Mesothelial cell of epicardium (in vitro differentiated cells): ENCODE measurements at regions not wholly inside any gene's neighbourhood (a gene's known extent, or its start where the extent isn't known, plus 50 kb on each side); places are given as distances from the start of the nearest gene placed in this dataset.

Experiments
- DNase-seq, 2 experiments: peaks; one replicate each; pipeline ENCODE4 v3.0.0; 2021; ENCODE audit warnings: low spot score in 2 of 2; ENCODE audit not compliant: unreplicated experiment in 2 of 2
- H3K27ac Mint-ChIP-seq: 2 replicates; pipeline ENCODE4 v1.8.0; 2021; ENCODE audit warnings: mixed read lengths
- H3K27me3 Mint-ChIP-seq: 2 replicates; pipeline ENCODE4 v1.8.0; 2021; ENCODE audit warnings: low read depth, mixed read lengths
- H3K36me3 Mint-ChIP-seq: 2 replicates; pipeline ENCODE4 v1.8.0; 2021; ENCODE audit warnings: mixed read lengths
- H3K4me1 Mint-ChIP-seq: 2 replicates; pipeline ENCODE4 v1.8.0; 2021; ENCODE audit warnings: mixed read lengths
- H3K4me3 Mint-ChIP-seq: 2 replicates; pipeline ENCODE4 v1.8.0; 2021; ENCODE audit warnings: mild to moderate bottlenecking, moderate library complexity, mixed read lengths
- H3K9me3 Mint-ChIP-seq: 2 replicates; pipeline ENCODE4 v1.8.0; 2021; ENCODE audit warnings: mixed read lengths
- TF ChIP-seq, protein P1 (sequence below): fragments of 200-600 bp; sonication (generic); IDR thresholded peaks from one replicate; pipeline ENCODE4 v1.5.0; 2021; ENCODE audit warnings: antibody characterized with exemption; ENCODE audit not compliant: unreplicated experiment

DNA sequence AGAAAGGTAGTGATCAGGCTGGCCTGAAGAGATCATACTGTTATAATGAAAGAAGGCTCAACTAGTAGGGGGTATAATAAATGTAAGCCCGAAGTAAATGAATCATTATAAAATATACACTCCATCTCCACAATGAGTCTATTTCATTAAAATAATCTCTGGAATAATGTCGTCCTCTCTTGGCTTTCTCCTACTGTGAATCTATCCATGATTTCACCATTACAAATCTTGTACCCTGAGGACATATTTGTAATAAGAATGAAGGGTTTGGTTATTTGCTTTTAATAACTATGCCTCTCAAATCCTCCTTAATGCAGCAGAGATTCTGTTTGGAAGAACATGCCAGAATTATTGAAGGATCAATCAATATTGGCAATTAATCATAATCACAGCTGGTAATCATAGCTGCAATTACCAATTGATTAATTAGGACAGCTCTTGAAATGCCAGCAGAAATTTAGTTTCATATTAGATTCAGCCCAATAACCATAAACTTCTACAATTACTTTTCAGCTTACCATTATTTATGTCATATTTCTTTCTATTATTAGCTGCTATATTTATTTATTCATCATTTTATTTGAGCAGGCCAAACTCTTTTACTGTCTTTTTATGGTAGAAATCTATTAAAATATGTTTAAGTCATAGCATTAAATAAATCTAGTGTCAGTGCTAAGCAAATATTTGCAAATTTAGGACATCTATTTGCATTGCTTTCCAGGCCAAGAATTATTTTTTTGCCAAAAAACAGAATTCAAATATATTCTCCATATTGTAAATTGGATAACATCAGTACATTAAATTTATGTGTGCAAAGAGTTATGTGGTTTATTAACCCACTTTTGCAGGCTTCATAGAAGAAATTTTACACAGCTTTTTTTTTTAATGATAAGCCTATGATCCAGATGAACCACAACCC lies 588.4 kb upstream of the LRRC4C start:
- Mint-ChIP-seq H3K27me3 (no peaks in the 10 kb centered on the region), H3K4me1 (peaks cover 6% of the 10 kb centered on the region), H3K9me3 (peaks cover 7% of the 10 kb centered on the region), H3K4me3 (no peak overlapping the region), H3K27ac (no peak overlapping the region), H3K36me3 (no peaks in the 10 kb centered on the region)
- DNase-seq: no peak
- TF ChIP-seq, protein P1, sequence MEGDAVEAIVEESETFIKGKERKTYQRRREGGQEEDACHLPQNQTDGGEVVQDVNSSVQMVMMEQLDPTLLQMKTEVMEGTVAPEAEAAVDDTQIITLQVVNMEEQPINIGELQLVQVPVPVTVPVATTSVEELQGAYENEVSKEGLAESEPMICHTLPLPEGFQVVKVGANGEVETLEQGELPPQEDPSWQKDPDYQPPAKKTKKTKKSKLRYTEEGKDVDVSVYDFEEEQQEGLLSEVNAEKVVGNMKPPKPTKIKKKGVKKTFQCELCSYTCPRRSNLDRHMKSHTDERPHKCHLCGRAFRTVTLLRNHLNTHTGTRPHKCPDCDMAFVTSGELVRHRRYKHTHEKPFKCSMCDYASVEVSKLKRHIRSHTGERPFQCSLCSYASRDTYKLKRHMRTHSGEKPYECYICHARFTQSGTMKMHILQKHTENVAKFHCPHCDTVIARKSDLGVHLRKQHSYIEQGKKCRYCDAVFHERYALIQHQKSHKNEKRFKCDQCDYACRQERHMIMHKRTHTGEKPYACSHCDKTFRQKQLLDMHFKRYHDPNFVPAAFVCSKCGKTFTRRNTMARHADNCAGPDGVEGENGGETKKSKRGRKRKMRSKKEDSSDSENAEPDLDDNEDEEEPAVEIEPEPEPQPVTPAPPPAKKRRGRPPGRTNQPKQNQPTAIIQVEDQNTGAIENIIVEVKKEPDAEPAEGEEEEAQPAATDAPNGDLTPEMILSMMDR: no peak

DNA sequence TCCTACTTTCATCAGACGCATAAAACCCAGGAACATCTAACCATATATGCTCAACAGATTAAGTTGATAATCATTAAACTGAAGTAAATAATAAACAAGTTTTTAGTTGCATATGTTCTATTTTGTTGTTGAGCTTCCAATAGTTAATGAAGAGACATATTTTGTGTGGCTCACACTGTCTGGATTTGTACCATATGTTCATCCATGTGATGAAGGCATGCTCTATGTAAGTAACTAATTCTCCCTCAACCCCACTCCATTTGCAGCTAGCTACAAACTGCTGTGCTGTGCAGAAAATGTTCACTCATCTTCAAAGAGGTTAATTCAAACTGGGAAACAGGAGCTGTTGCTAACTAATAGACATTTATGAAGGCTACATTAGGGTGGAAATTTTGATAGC lies 589.7 kb upstream of the LRRC4C start:
- Mint-ChIP-seq H3K4me1 (peaks cover 6% of the 10 kb centered on the region), H3K4me3 (no peak overlapping the region)
- no peak for DNase-seq

DNA sequence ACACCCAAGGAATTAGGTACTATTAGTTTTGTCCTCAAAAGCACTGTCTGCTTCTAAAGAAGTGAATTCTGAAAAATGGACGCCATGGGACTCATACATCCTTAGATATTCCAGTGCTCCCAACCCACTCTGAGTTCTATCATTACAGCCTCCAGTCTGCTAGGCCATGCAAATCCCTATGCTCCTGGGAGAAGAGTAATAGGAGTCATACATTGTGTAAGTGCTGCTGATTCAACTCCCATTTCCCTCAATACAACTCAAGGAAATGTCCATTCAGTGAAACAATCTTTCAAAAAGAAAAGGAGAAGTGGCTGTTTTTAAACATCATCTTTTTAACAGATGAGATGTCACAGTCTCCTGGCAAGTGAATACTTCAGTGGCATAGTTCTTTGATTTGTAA lies 590.2 kb upstream of the LRRC4C start:
- DNase-seq: no peak
- Mint-ChIP-seq H3K36me3 (no peaks in the 10 kb centered on the region), H3K4me3 (no peak overlapping the region), H3K9me3 (peaks cover under 1% of the 10 kb centered on the region), H3K27ac (no peak overlapping the region), H3K27me3 (no peaks in the 10 kb centered on the region), H3K4me1 (peaks cover 6% of the 10 kb centered on the region)
- TF ChIP-seq, protein P1: no peak

More for the DNA sequence above, 589.7 kb upstream of the LRRC4C start:
- Mint-ChIP-seq H3K27me3 (no peaks in the 10 kb centered on the region), H3K36me3 (no peaks in the 10 kb centered on the region), H3K9me3 (peaks cover 5% of the 10 kb centered on the region), H3K27ac (no peak overlapping the region)
- TF ChIP-seq, protein P1: no peak

DNA sequence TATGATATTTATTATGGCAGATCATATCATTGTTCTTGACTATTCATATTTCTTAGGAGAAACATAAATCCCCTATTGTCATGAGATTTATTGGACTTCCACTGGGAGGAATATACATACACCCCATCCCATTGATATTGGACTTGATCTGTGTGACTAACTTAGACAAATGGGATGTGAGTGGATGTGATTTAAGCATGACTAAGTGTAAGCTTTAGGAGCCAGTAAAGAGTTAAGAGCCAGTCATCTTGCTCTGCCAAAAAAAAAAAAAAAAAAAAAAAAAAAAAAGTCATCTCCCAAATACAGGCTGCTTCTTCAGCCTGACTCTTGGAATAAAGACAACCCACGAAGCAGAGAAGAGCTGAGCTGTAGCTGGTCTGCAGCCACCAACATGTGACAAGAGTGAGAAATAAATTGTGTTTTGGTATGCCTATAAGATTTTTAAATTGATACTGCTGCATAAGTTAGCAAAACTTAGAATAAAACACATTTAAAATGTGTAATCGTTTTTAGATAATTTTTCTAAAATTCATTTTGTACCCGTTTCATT lies 595.0 kb upstream of the LRRC4C start:
- no peak for DNase-seq
- no peak overlapping the region for H3K27ac Mint-ChIP-seq
- H3K36me3 Mint-ChIP-seq: no peaks in the 10 kb centered on the region

DNA sequence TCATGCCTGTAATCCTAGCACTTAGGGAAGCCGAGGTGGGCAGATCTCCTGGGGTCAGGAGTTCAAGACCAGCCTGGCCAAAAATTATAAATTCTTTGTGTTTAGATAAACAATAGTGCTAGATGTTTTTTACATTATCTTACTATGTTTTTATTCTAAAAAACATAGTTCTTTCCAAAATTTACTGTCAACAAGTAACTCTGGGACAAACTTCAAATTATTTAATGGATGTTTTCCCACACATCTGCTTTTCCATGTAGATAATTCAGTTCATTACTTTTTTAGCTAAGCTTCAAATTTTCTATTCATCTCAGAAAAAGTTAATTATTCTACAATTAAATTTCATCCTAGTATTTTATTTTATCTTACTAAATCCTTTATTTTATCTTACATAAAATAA lies 596.2 kb upstream of the LRRC4C start:
- Mint-ChIP-seq H3K4me1 (no peaks in the 10 kb centered on the region), H3K36me3 (no peaks in the 10 kb centered on the region)
- TF ChIP-seq, protein P1: no peak

More for the DNA sequence above, 595.0 kb upstream of the LRRC4C start:
- Mint-ChIP-seq H3K4me1 (peaks cover 6% of the 10 kb centered on the region), H3K4me3 (no peak overlapping the region), H3K27me3 (no peaks in the 10 kb centered on the region), H3K9me3 (peaks cover 5% of the 10 kb centered on the region)
- TF ChIP-seq, protein P1: no peak

More for the DNA sequence above, 596.2 kb upstream of the LRRC4C start:
- Mint-ChIP-seq H3K9me3 (peaks cover 5% of the 10 kb centered on the region), H3K27ac (no peak overlapping the region), H3K4me3 (no peak overlapping the region), H3K27me3 (no peaks in the 10 kb centered on the region)
- DNase-seq: no peak
